GM21619 (cell line): ENCODE measurements at regions not wholly inside any gene's neighbourhood (a gene's known extent, or its start where the extent isn't known, plus 50 kb on each side); places are given as distances from the start of the nearest gene placed in this dataset.
"Not testable (repeated sequence)": the region's sequence is repeated elsewhere in the genome, so short reads cannot be mapped to it uniquely, and the experiment has no call there.

Experiments
- ATAC-seq: cut with Tn5 transposase; IDR thresholded peaks from one replicate; pipeline ENCODE4 v1.9.1; 2021; ENCODE audit not compliant: unreplicated experiment

- no peak for ATAC-seq
These were observed 71.8 kb downstream of the GGTLC2 start for GRCh38 chr22:22716136-22716665.

- ATAC-seq, result no peak
These were observed 73.2 kb downstream of the GGTLC2 start for GRCh38 chr22:22717664-22718063.

GRCh38 chr22:22720201-22720723, 75.8 kb downstream of the GGTLC2 start:
- ATAC-seq, result peak; percentile 46

GRCh38 chr22:22720724-22721261, 76.4 kb downstream of the GGTLC2 start:
- peak; percentile 81 for ATAC-seq

- ATAC-seq, result no peak
These were observed 77.4 kb downstream of the GGTLC2 start for GRCh38 chr22:22721681-22722354.

- ATAC-seq, result no peak
These were observed 84.0 kb downstream of the GGTLC2 start for GRCh38 chr22:22728382-22728781.

- no peak for ATAC-seq
These were observed 86.4 kb downstream of the GGTLC2 start for GRCh38 chr22:22730655-22731373.

GRCh38 chr22:22731374-22731676, 86.9 kb downstream of the GGTLC2 start:
- no peak for ATAC-seq

- ATAC-seq, result not testable (repeated sequence)
These were observed 88.6 kb downstream of the GGTLC2 start for GRCh38 chr22:22733006-22733405.

GRCh38 chr22:22733881-22734373, 89.5 kb downstream of the GGTLC2 start:
- no peak for ATAC-seq

GRCh38 chr22:22734395-22735272, 90.2 kb downstream of the GGTLC2 start:
- ATAC-seq, result not testable (repeated sequence)

- not testable (repeated sequence) for ATAC-seq
These were observed 90.9 kb downstream of the GGTLC2 start for GRCh38 chr22:22735276-22735675.

GRCh38 chr22:22735695-22736611, 91.5 kb downstream of the GGTLC2 start:
- ATAC-seq, result no peak

GRCh38 chr22:22737590-22737989, 93.2 kb downstream of the GGTLC2 start:
- no peak for ATAC-seq

GRCh38 chr22:22738959-22739585, 94.7 kb downstream of the GGTLC2 start:
- no peak for ATAC-seq

GRCh38 chr22:22740560-22741276, 96.3 kb downstream of the GGTLC2 start:
- no peak for ATAC-seq

GRCh38 chr22:22741843-22742242, 97.4 kb downstream of the GGTLC2 start:
- no peak for ATAC-seq

- ATAC-seq, result no peak
These were observed 98.2 kb downstream of the GGTLC2 start for GRCh38 chr22:22742641-22743040.
